Esophagus muscularis mucosa (tissue), 4 donors: ENCODE measurements at regions not wholly inside any gene's neighbourhood (a gene's known extent, or its start where the extent isn't known, plus 50 kb on each side); places are given as distances from the start of the nearest gene placed in this dataset.

ENCODE experiments used
- DNase-seq: peaks from one replicate; pipeline ENCODE4 v3.0.0-alpha.2; 2017; ENCODE audit errors: extremely low spot score
- H3K27ac ChIP-seq, 4 donors: fragments of 200-600 bp; sonication (generic); replicated peaks in 1 of 4; 1 replicate in 3 of 4; 2 replicates in 1 of 4; pipeline ENCODE4 v1.5.1; 2016 to 2019; ENCODE audit warnings: mild to moderate bottlenecking in 1 of 4
- H3K27me3 ChIP-seq, 4 donors: fragments of 200-600 bp; sonication (generic); one replicate each; pipeline versions ENCODE4 v1.5.1 to v1.6.0; 2016 to 2019
- H3K36me3 ChIP-seq, 4 donors: fragments of 200-600 bp; sonication (generic); one replicate each; pipeline ENCODE4 v1.5.1; 2016 to 2019
- H3K4me1 ChIP-seq, 4 donors: fragments of 200-600 bp; sonication (generic); one replicate each; pipeline ENCODE4 v1.5.1; 2016 to 2019
- H3K4me3 ChIP-seq, 4 donors: fragments of 200-600 bp; sonication (generic); 1 replicate in 2 of 4; 2 replicates in 2 of 4; pipeline ENCODE4 v1.5.1; 2016 to 2019; ENCODE audit warnings: mild to moderate bottlenecking in 4 of 4, moderate library complexity in 1 of 4
- H3K9me3 ChIP-seq, 4 donors: fragments of 200-600 bp; sonication (generic); 1 replicate in 3 of 4; 2 replicates in 1 of 4; pipeline ENCODE4 v1.5.1; 2016 to 2019
- CTCF ChIP-seq, 3 experiments: fragments of 200-600 bp in 2 of 3; fragments of 450-650 bp in 1 of 3; sonication (generic) in 2 of 3; IDR thresholded peaks; one replicate each; pipeline ENCODE4 v1.5.1; 2017 to 2019; ENCODE audit warnings: antibody characterized with exemption in 3 of 3, mild to moderate bottlenecking in 2 of 3, moderate library complexity in 1 of 3
- EP300 ChIP-seq: sonication (generic); formaldehyde crosslinking; IDR thresholded peaks from one replicate; pipeline ENCODE4 v1.6.1; 2017; ENCODE audit warnings: antibody characterized with exemption
- POLR2A ChIP-seq: fragments of 450-650 bp; IDR thresholded peaks from one replicate; pipeline ENCODE4 v1.6.1; 2017; ENCODE audit warnings: antibody characterized with exemption, moderate library complexity, mild to moderate bottlenecking, low read depth
- POLR2AphosphoS5 ChIP-seq, 2 donors: sonication (generic); formaldehyde crosslinking; IDR thresholded peaks; one replicate each; pipeline ENCODE4 v1.6.1; 2017; ENCODE audit warnings: antibody characterized with exemption in 2 of 2
- WGBS: methylation state at CpG from one replicate; pipeline ENCODE4 v1.1.5; 2018; 5-methylcytosine and 5-hydroxymethylcytosine counted together
- intact Hi-C: fragments of 100-400 bp; cut with DNase I; formaldehyde crosslinking; loops from one replicate; pipeline ENCODE4 v1.15.1; 2023

- Histone ChIP-seq H3K27ac (no peak overlapping the region), H3K36me3 (no peaks in the 10 kb centered on the region), H3K9me3 (no peaks in the 10 kb centered on the region), H3K4me1 (no peaks in the 10 kb centered on the region), H3K27me3 (no peaks in the 10 kb centered on the region), H3K4me3 (no peak overlapping the region)
- DNase-seq: no peak
- intact Hi-C loops: no loop called here
- WGBS: 78% methylated on average over 2 of the region's 2 CpGs
- TF ChIP-seq POLR2AphosphoS5 (IDR thresholded peaks at IDR 0.05) (no peak), EP300 (no peak), POLR2A (no peak), CTCF (IDR thresholded peaks at IDR 0.05) (no peak)
These were observed 492.4 kb downstream of the IPMK start for GRCh38 chr10:57775250-57775649.

- Histone ChIP-seq H3K36me3 (no peaks in the 10 kb centered on the region), H3K4me3 (no peak overlapping the region), H3K4me1 (no peaks in the 10 kb centered on the region), H3K9me3 (peaks cover 0 to 4% (median 0%) of the 10 kb centered on the region in 4 donors), H3K27ac (no peak overlapping the region), H3K27me3 (no peaks in the 10 kb centered on the region)
- intact Hi-C loops: no loop called here
- DNase-seq: no peak
- 77% methylated on average over 1 of the region's 1 CpG for WGBS
- TF ChIP-seq POLR2A: no peak
- TF ChIP-seq EP300: no peak
- TF ChIP-seq POLR2AphosphoS5 (IDR thresholded peaks at IDR 0.05): no peak
- TF ChIP-seq CTCF (IDR thresholded peaks at IDR 0.05): no peak
These were observed 498.4 kb downstream of the IPMK start for GRCh38 chr10:57769298-57769697.

- intact Hi-C loops: no loop called here
These were observed 507.9 kb downstream of the IPMK start for GRCh38 chr10:57759777-57760176.

GRCh38 chr10:57754803-57755202 lies 512.9 kb downstream of the IPMK start:
- Histone ChIP-seq H3K27ac (no peak overlapping the region), H3K4me1 (no peaks in the 10 kb centered on the region), H3K36me3 (no peaks in the 10 kb centered on the region), H3K27me3 (no peaks in the 10 kb centered on the region), H3K4me3 (no peak overlapping the region), H3K9me3 (peaks cover 0 to 4% (median under 1%) of the 10 kb centered on the region in 4 donors)
- intact Hi-C loops: no loop called here
- DNase-seq: no peak
- TF ChIP-seq POLR2AphosphoS5 (IDR thresholded peaks at IDR 0.05) (no peak), POLR2A (no peak), EP300 (no peak), CTCF (IDR thresholded peaks at IDR 0.05) (no peak)
- WGBS: 83% methylated on average over 4 of the region's 4 CpGs

More at GRCh38 chr10:57759777-57760176, 507.9 kb downstream of the IPMK start:
- Histone ChIP-seq H3K4me3 (no peak overlapping the region), H3K36me3 (no peaks in the 10 kb centered on the region), H3K4me1 (no peaks in the 10 kb centered on the region), H3K27me3 (no peaks in the 10 kb centered on the region), H3K27ac (no peak overlapping the region), H3K9me3 (no peaks in the 10 kb centered on the region)
- TF ChIP-seq POLR2AphosphoS5 (IDR thresholded peaks at IDR 0.05): no peak
- no peak for TF ChIP-seq EP300
- TF ChIP-seq CTCF (IDR thresholded peaks at IDR 0.05): no peak
- no peak for TF ChIP-seq POLR2A
- WGBS: 73% methylated on average over 6 of the region's 6 CpGs
- no peak for DNase-seq

GRCh38 chr10:57743711-57744110 lies 524.0 kb downstream of the IPMK start:
- 76% methylated on average over 1 of the region's 1 CpG for WGBS

More at GRCh38 chr10:57743711-57744110, 524.0 kb downstream of the IPMK start:
- no peaks in the 10 kb centered on the region for H3K27me3 ChIP-seq
- intact Hi-C loops: no loop called here
- DNase-seq: no peak
- no peak overlapping the region for H3K27ac ChIP-seq
- TF ChIP-seq POLR2AphosphoS5 (IDR thresholded peaks at IDR 0.05) (no peak), POLR2A (no peak), EP300 (no peak), CTCF (IDR thresholded peaks at IDR 0.05) (no peak)
- H3K4me3 ChIP-seq: no peak overlapping the region
- H3K9me3 ChIP-seq: peaks cover 0 to 9% (median 4%) of the 10 kb centered on the region in 4 donors
- no peaks in the 10 kb centered on the region for H3K4me1 ChIP-seq
- no peaks in the 10 kb centered on the region for H3K36me3 ChIP-seq
